GM20000 (cell line): ENCODE measurements at regions not wholly inside any gene's neighbourhood (a gene's known extent, or its start where the extent isn't known, plus 50 kb on each side); places are given as distances from the start of the nearest gene placed in this dataset.

Experiments used
- DNase-seq: peaks from one replicate; pipeline ENCODE4 v3.0.0; 2012; ENCODE audit warnings: low spot score
- TF ChIP-seq, protein P1 (sequence below): IDR thresholded peaks from 2 replicates; pipeline ENCODE4 v1.5.1; 2012; ENCODE audit warnings: mild to moderate bottlenecking, control low read depth; ENCODE audit errors: extremely low read depth, missing control alignments

DNA sequence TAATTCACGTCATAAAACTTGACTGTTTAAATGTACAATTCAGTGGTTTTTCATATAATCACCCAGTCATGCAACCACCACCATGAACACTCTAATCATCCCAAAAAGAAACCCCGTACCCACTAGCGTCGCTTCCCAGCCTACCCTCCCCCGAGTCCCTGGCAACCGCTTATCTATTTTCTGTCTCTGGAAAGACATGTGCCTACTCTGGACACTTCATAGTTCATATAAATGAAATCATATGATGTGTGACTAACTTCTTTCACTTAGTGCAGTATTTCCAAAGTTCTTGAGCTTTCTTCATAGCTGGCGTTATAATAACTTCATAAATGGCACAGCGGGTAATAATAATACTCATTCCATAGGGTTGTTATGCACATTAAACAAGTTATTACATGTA, 215.2 kb downstream of the MYLK4 start:
- TF ChIP-seq, protein P1, sequence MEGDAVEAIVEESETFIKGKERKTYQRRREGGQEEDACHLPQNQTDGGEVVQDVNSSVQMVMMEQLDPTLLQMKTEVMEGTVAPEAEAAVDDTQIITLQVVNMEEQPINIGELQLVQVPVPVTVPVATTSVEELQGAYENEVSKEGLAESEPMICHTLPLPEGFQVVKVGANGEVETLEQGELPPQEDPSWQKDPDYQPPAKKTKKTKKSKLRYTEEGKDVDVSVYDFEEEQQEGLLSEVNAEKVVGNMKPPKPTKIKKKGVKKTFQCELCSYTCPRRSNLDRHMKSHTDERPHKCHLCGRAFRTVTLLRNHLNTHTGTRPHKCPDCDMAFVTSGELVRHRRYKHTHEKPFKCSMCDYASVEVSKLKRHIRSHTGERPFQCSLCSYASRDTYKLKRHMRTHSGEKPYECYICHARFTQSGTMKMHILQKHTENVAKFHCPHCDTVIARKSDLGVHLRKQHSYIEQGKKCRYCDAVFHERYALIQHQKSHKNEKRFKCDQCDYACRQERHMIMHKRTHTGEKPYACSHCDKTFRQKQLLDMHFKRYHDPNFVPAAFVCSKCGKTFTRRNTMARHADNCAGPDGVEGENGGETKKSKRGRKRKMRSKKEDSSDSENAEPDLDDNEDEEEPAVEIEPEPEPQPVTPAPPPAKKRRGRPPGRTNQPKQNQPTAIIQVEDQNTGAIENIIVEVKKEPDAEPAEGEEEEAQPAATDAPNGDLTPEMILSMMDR = no peak
- no peak for DNase-seq

DNA sequence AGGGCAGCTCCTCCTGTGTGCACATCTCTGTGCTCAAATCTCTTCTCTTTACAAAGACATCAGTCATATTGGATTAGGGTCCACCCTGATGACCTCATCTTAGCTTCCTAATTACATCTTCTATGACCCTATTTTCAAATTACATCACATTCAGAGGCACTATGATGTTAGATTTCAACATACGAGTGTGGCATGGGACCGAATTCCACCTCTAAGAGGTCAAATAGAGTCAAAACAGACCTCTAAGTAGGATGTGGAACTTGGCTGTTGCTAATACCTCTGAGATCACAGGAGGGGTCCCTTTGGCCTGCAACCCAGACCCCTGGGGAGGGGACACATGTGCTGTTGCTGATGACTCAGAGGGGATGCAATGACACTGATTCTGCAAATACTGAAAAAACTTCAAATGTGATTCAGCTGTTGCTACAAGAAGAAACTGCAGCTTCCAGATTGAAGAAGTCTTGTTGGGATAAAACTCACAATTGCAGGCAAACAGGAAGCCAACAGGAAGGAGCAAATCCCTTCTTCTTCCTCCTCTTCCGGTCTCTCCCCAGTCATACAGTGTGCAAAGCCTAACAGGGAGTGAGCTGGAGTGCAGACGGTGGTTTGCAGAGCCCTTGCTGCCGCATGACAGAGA, 216.2 kb downstream of the MYLK4 start:
- DNase-seq = no peak
- TF ChIP-seq, protein P1 = no peak

DNA sequence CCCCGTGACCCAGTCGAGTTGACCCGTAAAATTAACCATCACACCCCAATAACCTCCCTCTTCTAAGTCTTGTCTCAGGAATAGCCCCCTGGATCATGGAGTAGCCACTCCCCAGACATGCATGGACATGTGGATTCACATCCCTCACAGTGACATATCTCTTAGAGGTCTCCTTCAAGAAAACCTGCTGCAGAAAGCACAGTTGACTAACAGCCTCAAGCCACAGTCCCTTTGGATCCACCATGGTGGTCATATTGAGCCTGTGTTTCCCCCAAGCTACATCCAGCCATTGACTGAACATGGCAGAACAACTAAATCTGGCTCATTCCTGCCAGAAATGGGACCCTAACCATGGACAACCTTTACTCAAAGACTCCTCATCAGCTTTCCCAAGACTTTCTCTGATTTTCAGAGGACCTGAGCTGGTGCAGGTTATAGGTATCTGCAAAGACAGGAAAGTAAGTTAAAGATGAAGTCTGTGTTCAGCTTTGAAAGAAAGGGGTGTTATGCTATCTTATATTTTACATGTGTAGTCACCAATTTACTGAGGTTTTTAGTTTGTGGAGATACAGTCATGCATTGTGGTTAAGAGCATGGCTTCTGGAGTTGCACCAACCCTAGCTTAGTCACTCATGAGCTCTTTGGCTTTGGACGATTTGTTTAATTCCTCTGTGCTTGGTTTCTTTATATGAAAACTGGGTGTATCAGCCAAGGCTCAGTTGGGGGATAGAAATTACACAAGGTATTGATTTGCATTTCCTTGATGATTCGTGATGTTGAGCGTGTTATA, 219.1 kb downstream of the MYLK4 start:
- DNase-seq = no peak
- TF ChIP-seq, protein P1 = no peak

DNA sequence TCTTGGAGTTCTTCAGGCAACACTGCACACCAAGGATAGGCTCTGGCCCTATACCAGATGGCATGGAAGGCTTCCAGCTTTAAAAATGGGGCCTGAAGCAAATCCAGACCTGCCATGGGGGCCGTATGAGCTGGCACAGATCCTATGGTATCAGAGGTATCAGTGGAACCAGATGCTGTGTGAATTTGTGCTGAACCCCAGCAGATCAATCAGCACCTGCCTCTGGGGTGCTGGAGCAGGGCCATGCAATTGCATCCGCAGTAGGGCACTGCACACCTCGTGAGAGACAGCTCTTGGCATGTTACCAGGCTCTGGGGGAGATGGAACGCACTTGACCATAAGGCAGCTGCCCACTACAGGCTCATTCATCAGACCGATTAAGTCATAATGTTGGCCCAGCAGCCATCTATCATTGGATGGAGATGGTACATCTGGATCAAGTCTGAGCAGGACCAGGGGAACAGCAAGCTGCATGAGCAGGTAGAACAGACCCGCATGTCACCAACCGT, 221.5 kb downstream of the MYLK4 start:
- DNase-seq = no peak

DNA sequence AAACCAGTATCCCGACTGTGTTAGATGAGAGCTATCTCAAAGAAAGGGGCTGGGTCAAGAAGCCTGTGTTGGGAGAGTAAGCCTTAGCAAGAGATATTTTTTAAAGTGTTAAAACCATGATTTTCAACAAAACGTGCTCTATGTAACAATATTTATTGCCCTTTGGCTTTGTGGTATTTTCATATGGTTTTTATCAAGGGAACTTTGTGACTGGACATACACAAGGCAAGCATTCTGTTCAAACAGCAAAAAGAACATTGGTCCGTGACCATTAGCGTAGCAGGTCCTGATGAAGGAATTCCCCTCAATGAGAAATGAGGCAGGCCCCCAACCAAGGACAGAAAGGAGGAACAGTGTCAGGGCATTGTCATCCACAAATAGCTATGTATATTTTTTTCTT, 222.6 kb downstream of the MYLK4 start:
- TF ChIP-seq, protein P1 = no peak
- no peak for DNase-seq

More for the DNA sequence above, 221.5 kb downstream of the MYLK4 start:
- TF ChIP-seq, protein P1 = no peak

DNA sequence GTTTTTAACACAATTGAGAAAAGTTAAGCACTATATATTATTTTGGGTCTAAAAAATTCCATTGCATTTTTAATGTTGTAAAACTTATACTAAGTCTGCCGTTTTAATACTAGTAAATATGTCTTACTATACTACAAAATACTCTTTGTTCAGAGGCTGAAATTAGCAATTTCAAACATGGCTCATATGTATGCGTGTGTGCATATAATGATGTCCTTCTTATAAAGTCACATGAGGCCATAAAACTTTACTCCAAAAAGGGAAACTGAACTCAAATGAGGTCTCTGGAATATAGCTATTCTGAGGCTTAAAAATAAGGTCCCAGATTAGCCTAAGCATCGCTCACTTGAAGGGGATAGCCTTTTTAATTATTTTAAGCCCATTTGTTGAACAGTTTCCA, 224.0 kb downstream of the MYLK4 start:
- TF ChIP-seq, protein P1 = no peak
- DNase-seq = no peak

DNA sequence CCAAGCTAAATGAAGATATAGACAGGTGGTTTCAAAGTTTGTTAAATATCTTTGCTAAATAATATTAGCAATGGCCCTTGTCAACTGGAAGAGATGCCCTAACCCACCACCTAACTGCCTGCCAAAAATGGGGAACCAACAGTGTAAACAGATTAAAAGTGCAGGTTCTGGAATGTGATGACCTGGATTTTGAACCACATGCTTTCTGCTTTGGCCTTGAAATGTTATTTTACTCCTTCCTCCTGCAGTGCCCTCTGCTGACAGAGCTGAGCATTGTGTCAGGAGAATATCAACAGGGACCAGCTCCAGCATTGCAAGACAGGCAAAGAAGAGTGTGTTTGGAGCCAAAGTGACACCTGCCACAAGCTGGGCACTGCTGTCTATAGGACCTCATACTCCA, 226.6 kb downstream of the MYLK4 start:
- DNase-seq = no peak
- TF ChIP-seq, protein P1 = peak; percentile 28
